M059J (cell line): ENCODE measurements at regions not wholly inside any gene's neighbourhood (a gene's known extent, or its start where the extent isn't known, plus 50 kb on each side); places are given as distances from the start of the nearest gene placed in this dataset.
A peak's percentile ranks its signal among the peaks of the same experiment; 100 is the strongest.

ENCODE experiments used
- DNase-seq: peaks from one replicate; pipeline ENCODE4 v3.0.0-alpha.2; 2012; ENCODE audit warnings: low read depth

- DNase-seq = no peak
These were observed 57.5 kb downstream of the CSF2 start for GRCh38 chr5:132130918-132131715.

- DNase-seq = no peak
These were observed 58.5 kb downstream of the CSF2 start for GRCh38 chr5:132132138-132132537.

DNA sequence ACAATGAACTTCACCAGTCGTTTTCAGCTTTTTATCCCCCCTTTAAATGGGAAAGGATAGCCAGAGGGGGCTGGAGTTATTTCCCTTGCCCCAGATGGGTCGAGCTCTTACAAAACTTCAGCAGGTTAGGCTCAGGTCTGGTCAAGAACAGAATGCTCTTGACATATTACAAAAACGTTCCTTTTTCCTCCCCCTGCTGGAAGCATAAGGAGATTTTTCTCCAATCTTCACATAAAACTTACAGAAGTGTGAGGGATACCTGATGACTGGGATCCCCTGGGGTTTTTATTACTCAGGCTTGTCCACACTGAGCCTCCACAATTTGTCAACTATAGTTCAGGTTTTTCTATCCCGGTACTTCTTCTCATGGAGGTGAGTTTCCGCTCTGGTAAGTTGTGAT, 60.8 kb downstream of the CSF2 start:
- peak; percentile 62 for DNase-seq

DNA sequence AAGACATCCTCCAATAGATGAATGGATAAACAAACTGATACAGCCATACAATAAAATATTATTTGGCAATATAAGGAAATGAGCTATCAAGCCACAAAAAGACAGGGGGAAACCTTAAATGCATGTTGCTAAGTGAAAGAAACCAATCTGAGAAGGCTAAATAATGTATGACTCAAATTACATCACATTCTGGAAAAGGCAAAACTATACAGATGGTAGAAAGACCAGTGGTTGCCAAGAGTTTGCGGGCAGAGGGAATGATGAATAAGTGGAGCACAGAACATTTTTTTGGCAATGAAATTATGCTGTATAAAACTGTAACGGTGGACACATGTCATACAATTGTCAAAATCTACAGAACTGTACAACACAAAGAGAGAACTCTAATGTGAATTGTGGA, 63.3 kb downstream of the CSF2 start:
- DNase-seq = peak; percentile 84

GRCh38 chr5:132138260-132138659, 64.7 kb downstream of the CSF2 start:
- DNase-seq = no peak
